WTC11 (cell line): ENCODE measurements at regions not wholly inside any gene's neighbourhood (a gene's known extent, or its start where the extent isn't known, plus 50 kb on each side); places are given as distances from the start of the nearest gene placed in this dataset.

ENCODE experiments used
- ATAC-seq: fragments of 200-7000 bp; cut with Tn5 transposase; 2 replicates; pipeline ENCODE4 v1.10.0; 2021; ENCODE audit warnings: mild to moderate bottlenecking, moderate library complexity
- CTCF ChIA-PET: fragments of 300-600 bp; sonication (Branson Sonifier 250); formaldehyde crosslinking; loops from one replicate; lab custom pipeline; 2021; ENCODE audit warnings: antibody characterized with exemption; lab: Charles Lee
- POLR2A ChIA-PET: fragments of 350-600 bp; sonication (Branson Sonifier 250); formaldehyde crosslinking; loops from one replicate; lab custom pipeline; 2021; ENCODE audit warnings: antibody characterized with exemption; lab: Charles Lee
- DNase-seq: peaks from one replicate; pipeline ENCODE4 v3.0.0; 2021; ENCODE audit warnings: low spot score
- H3K27ac Mint-ChIP-seq: 2 replicates; pipeline ENCODE4 v1.8.0; 2021; ENCODE audit warnings: mixed read lengths
- H3K27me3 Mint-ChIP-seq: 2 replicates; pipeline ENCODE4 v1.8.0; 2021; ENCODE audit warnings: low read depth, mild to moderate bottlenecking, moderate library complexity, mixed read lengths
- H3K36me3 Mint-ChIP-seq: 2 replicates; pipeline ENCODE4 v1.8.0; 2021; ENCODE audit warnings: mixed read lengths
- H3K4me1 Mint-ChIP-seq: 2 replicates; pipeline ENCODE4 v1.8.0; 2022; ENCODE audit warnings: mixed read lengths
- H3K4me3 Mint-ChIP-seq: 2 replicates; pipeline ENCODE4 v1.8.0; 2021; ENCODE audit warnings: mild to moderate bottlenecking, moderate library complexity, mixed read lengths
- H3K9me3 Mint-ChIP-seq: 2 replicates; pipeline ENCODE4 v1.8.0; 2021; ENCODE audit warnings: mixed read lengths
- AFF4 ChIP-seq: sonication (generic); formaldehyde crosslinking; IDR thresholded peaks from 2 replicates; pipeline ENCODE4 v1.8.1; 2023; ENCODE audit warnings: mild to moderate bottlenecking, missing genetic modification reagents, borderline replicate concordance
- ATF1 ChIP-seq: sonication (generic); formaldehyde crosslinking; IDR thresholded peaks from 2 replicates; pipeline ENCODE4 v1.8.1; 2023; ENCODE audit warnings: mild to moderate bottlenecking, moderate library complexity, missing genetic modification reagents
- ATF2 ChIP-seq: sonication (generic); formaldehyde crosslinking; IDR thresholded peaks from 2 replicates; pipeline ENCODE4 v1.8.1; 2022; ENCODE audit warnings: low read depth, missing genetic modification reagents, borderline replicate concordance
- CTCF ChIP-seq: fragments of 200-600 bp; IDR thresholded peaks from 2 replicates; pipeline ENCODE4 v1.8.0; 2022; ENCODE audit warnings: antibody characterized with exemption
- FOXP1 ChIP-seq: sonication (generic); formaldehyde crosslinking; IDR thresholded peaks from 2 replicates; pipeline ENCODE4 v1.8.0; 2022; ENCODE audit warnings: missing genetic modification reagents, mild to moderate bottlenecking, moderate library complexity, borderline replicate concordance
- GABPB1 ChIP-seq: sonication (generic); formaldehyde crosslinking; IDR thresholded peaks from 2 replicates; pipeline ENCODE4 v1.8.1; 2023; ENCODE audit warnings: mild to moderate bottlenecking, missing genetic modification reagents
- JUN ChIP-seq: sonication (generic); formaldehyde crosslinking; IDR thresholded peaks from 2 replicates; pipeline ENCODE4 v1.8.0; 2023; ENCODE audit warnings: mild to moderate bottlenecking, missing genetic modification reagents
- NFYB ChIP-seq: sonication (generic); formaldehyde crosslinking; conservative IDR thresholded peaks from 2 replicates; pipeline ENCODE4 v1.8.0; 2022; ENCODE audit warnings: low read depth, missing genetic modification reagents
- NR2C2 ChIP-seq: sonication (generic); formaldehyde crosslinking; IDR thresholded peaks from 2 replicates; pipeline ENCODE4 v1.8.0; 2022; ENCODE audit warnings: mild to moderate bottlenecking, missing genetic modification reagents
- PREB ChIP-seq: sonication (generic); formaldehyde crosslinking; IDR thresholded peaks from 2 replicates; pipeline ENCODE4 v1.8.1; 2022; ENCODE audit warnings: mild to moderate bottlenecking, missing genetic modification reagents, moderate library complexity, borderline replicate concordance
- RELA ChIP-seq: sonication (generic); formaldehyde crosslinking; IDR thresholded peaks from 2 replicates; pipeline ENCODE4 v1.8.1; 2022; ENCODE audit warnings: missing genetic modification reagents, mild to moderate bottlenecking, borderline replicate concordance
- TCF7 ChIP-seq: sonication (generic); formaldehyde crosslinking; IDR thresholded peaks from 2 replicates; pipeline ENCODE4 v1.8.0; 2022; ENCODE audit warnings: mild to moderate bottlenecking, low read depth, missing genetic modification reagents, moderate library complexity
- TEAD4 ChIP-seq: sonication (generic); formaldehyde crosslinking; IDR thresholded peaks from 2 replicates; pipeline ENCODE4 v1.8.0; 2022; ENCODE audit warnings: mild to moderate bottlenecking, missing genetic modification reagents
- TP53 ChIP-seq: sonication (generic); formaldehyde crosslinking; IDR thresholded peaks from 2 replicates; pipeline ENCODE4 v1.8.1; 2023; ENCODE audit warnings: mild to moderate bottlenecking, missing genetic modification reagents
- ZBTB21 ChIP-seq: sonication (generic); formaldehyde crosslinking; IDR thresholded peaks from 2 replicates; pipeline ENCODE4 v1.8.1; 2023; ENCODE audit warnings: mild to moderate bottlenecking, missing genetic modification reagents, borderline replicate concordance
- ZNF121 ChIP-seq: sonication (generic); formaldehyde crosslinking; IDR thresholded peaks from 2 replicates; pipeline ENCODE4 v1.8.0; 2023; ENCODE audit warnings: missing genetic modification reagents
- ZNF232 ChIP-seq: sonication (generic); formaldehyde crosslinking; IDR thresholded peaks from 2 replicates; pipeline ENCODE4 v1.8.0; 2022; ENCODE audit warnings: mild to moderate bottlenecking, missing genetic modification reagents
- ZNF263 ChIP-seq: sonication (generic); formaldehyde crosslinking; IDR thresholded peaks from 2 replicates; pipeline ENCODE4 v1.8.1; 2022; ENCODE audit warnings: low read depth, mild to moderate bottlenecking, moderate library complexity, missing genetic modification reagents
- ZNF423 ChIP-seq: fragments of 250-450 bp; sonication (Bioruptor Pico); IDR thresholded peaks from 2 replicates; pipeline ENCODE4 v2.1.2; 2022; ENCODE audit warnings: mild to moderate bottlenecking, moderate library complexity

- H3K4me1 Mint-ChIP-seq = no peaks in the 10 kb centered on the region
- no peaks in the 10 kb centered on the region for H3K36me3 Mint-ChIP-seq
- no peak overlapping the region for H3K4me3 Mint-ChIP-seq
- H3K27ac Mint-ChIP-seq = no peak overlapping the region
- H3K27me3 Mint-ChIP-seq = no peaks in the 10 kb centered on the region
- TF ChIP-seq NFYB (CRISPR knock-in tag) (no peak), TCF7 (no peak), ZBTB21 (CRISPR knock-in tag) (no peak), PREB (CRISPR knock-in tag) (no peak), ATF1 (no peak), RELA (CRISPR knock-in tag) (no peak), ZNF423 (no peak), TP53 (CRISPR knock-in tag) (no peak), NR2C2 (CRISPR knock-in tag) (no peak), ATF2 (CRISPR knock-in tag) (no peak), JUN (no peak), GABPB1 (no peak)
- ATAC-seq (no peak), DNase-seq (no peak)
- H3K9me3 Mint-ChIP-seq = no peaks in the 10 kb centered on the region
- CTCF ChIA-PET = interaction anchor here (0.6 to 1.8 kb wide), 4 partner anchors 117 to 499 kb away, joined by 3 to 12 read pairs (median 6); no protein-coding TSS in a partner anchor
- POLR2A ChIA-PET = no interaction called here
Measured at GRCh38 chr4:111282035-111282434, 659.2 kb upstream of the PITX2 start.

GRCh38 chr4:111283066-111283677 lies 660.3 kb upstream of the PITX2 start:
- DNase-seq (peak; percentile 75), ATAC-seq (peak; percentile 41; the same call in 1 of the 2 replicates)
- H3K27ac Mint-ChIP-seq = no peak overlapping the region
- H3K27me3 Mint-ChIP-seq = no peaks in the 10 kb centered on the region
- no peak overlapping the region for H3K4me3 Mint-ChIP-seq
- no peaks in the 10 kb centered on the region for H3K9me3 Mint-ChIP-seq
- ChIA-PET POLR2A (no interaction called here), CTCF (interaction anchor here (0.6 to 1.8 kb wide), 7 partner anchors 17 to 1964 kb away, joined by 3 to 12 read pairs (median 4); no protein-coding TSS in a partner anchor)
- no peaks in the 10 kb centered on the region for H3K4me1 Mint-ChIP-seq
- TF ChIP-seq ZNF232 (CRISPR knock-in tag) = no peak
- peak; percentile 80 for TF ChIP-seq CTCF
- no peak for TF ChIP-seq ZNF121 (CRISPR knock-in tag)
- TF ChIP-seq FOXP1 = no peak
- TF ChIP-seq, all 79 proteins: peak for 1
- H3K36me3 Mint-ChIP-seq = no peaks in the 10 kb centered on the region

- peaks cover 4% of the 10 kb centered on the region; the same call in 1 of the 2 replicates for H3K27me3 Mint-ChIP-seq
- DNase-seq (no peak), ATAC-seq (no peak)
- peaks cover 8% of the 10 kb centered on the region for H3K9me3 Mint-ChIP-seq
- H3K36me3 Mint-ChIP-seq = no peaks in the 10 kb centered on the region
- H3K4me1 Mint-ChIP-seq = no peaks in the 10 kb centered on the region
- ChIA-PET POLR2A (no interaction called here), CTCF (no interaction called here)
- TF ChIP-seq AFF4 (no peak), TEAD4 (CRISPR knock-in tag) (no peak), NR2C2 (CRISPR knock-in tag) (no peak), CTCF (no peak), ZBTB21 (CRISPR knock-in tag) (no peak), ZNF263 (CRISPR knock-in tag) (no peak), ZNF232 (CRISPR knock-in tag) (no peak)
- no peak overlapping the region for H3K27ac Mint-ChIP-seq
- H3K4me3 Mint-ChIP-seq = no peak overlapping the region
Measured at GRCh38 chr4:111296466-111296865, 673.6 kb upstream of the PITX2 start.
